ENCODE measurements at regions not wholly inside any gene's neighbourhood (a gene's known extent, or its start where the extent isn't known, plus 50 kb on each side); places are given as distances from the start of the nearest gene placed in this dataset.

DNA sequence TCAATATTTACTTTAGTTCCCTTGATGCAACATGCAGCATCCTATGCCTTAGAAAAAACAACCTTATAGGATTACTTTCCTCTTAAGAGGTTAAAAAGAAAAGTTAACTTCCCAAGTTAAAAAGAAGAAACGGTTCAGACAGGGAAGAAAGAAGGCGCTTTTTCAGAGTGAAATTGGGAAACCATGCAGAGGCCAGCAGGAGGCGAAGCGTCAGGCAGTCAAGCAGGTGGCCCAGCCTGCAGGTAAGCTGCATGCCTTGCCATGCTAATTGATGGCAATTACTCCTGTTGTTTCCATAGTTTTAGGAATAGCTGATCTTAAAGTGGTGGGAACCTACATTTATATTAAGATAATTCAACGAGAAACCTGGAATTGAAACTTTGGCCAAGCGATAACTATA, 302.6 kb upstream of the SP4 start:
- Histone ChIP-seq H3K9ac (ENCODE audit: insufficient read length, low read depth) (no peak overlapping the region), H3K9me3 (ENCODE audit: insufficient read depth, low read length) (no peaks in the 10 kb centered on the region), H3K36me3 (ENCODE audit: insufficient read depth, insufficient read length, low read length) (no peaks in the 10 kb centered on the region), H3K27me3 (ENCODE audit: insufficient read depth, insufficient read length) (no peaks in the 10 kb centered on the region), H3K4me3 (ENCODE audit: insufficient read length, low read depth) (no peak overlapping the region), H3K4me1 (ENCODE audit: insufficient read depth, insufficient read length) (peaks cover 4% of the 10 kb centered on the region)
- TF ChIP-seq ZNF274 (IDR thresholded peaks at IDR 0.05; ENCODE audit: low read depth, low read length) (no peak), SUZ12 (IDR thresholded peaks at IDR 0.05; ENCODE audit: extremely low read depth, insufficient read depth, insufficient read length) (no peak), YY1 (IDR thresholded peaks at IDR 0.05; ENCODE audit: insufficient read depth, insufficient read length) (no peak)
- no peak for DNase-seq (ENCODE audit: low read depth, low spot score)

DNA sequence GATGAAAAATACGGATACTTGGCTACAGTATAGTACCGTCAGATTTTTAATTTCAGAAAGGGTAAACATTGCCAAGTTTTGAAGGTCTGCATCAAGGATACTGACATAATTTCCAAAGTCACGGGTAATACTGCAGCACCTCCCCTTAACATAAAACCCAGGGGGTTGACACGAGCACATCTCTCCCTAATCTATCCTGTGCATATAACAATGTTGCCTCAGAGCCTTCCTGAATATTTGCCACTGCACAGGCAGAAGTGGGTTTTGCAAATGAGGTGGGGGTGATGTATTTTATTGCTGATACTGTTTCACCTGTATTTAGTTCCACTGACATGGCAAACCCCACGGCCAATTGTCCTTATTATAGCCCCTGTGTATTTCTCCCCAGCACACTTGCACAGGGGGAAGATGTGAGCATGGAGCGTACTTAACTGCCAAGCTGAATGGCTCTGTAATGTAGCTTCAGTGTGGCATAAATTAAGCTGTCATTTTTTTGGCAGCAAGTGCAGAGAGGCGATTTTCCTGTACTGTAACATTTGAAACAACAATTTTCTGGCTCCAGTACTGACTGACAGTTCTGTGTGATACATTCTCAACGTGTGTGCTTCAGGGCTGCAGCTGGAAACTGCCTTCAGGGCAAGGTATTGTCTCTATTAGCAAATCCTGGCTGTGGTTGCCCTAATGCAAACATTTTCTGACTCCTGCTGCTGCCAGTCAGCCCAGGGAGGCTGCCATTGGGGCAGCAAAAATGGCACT, 299.6 kb upstream of the SP4 start:
- DNase-seq (ENCODE audit: low read depth, low spot score), result no peak
- Histone ChIP-seq H3K27me3 (ENCODE audit: insufficient read depth, insufficient read length) (no peaks in the 10 kb centered on the region), H3K4me1 (ENCODE audit: insufficient read depth, insufficient read length) (peaks cover 4% of the 10 kb centered on the region), H3K36me3 (ENCODE audit: insufficient read depth, insufficient read length, low read length) (no peaks in the 10 kb centered on the region), H3K9me3 (ENCODE audit: insufficient read depth, low read length) (no peaks in the 10 kb centered on the region), H3K4me3 (ENCODE audit: insufficient read length, low read depth) (no peak overlapping the region), H3K9ac (ENCODE audit: insufficient read length, low read depth) (no peak overlapping the region)
- TF ChIP-seq SUZ12 (IDR thresholded peaks at IDR 0.05; ENCODE audit: extremely low read depth, insufficient read depth, insufficient read length), result no peak
- no peak for TF ChIP-seq ZNF274 (IDR thresholded peaks at IDR 0.05; ENCODE audit: low read depth, low read length)
- TF ChIP-seq YY1 (IDR thresholded peaks at IDR 0.05; ENCODE audit: insufficient read depth, insufficient read length), result no peak

- Histone ChIP-seq H3K27me3 (ENCODE audit: insufficient read depth, insufficient read length) (no peaks in the 10 kb centered on the region), H3K9me3 (ENCODE audit: insufficient read depth, low read length) (no peaks in the 10 kb centered on the region), H3K4me1 (ENCODE audit: insufficient read depth, insufficient read length) (peaks cover 4% of the 10 kb centered on the region), H3K36me3 (ENCODE audit: insufficient read depth, insufficient read length, low read length) (no peaks in the 10 kb centered on the region), H3K4me3 (ENCODE audit: insufficient read length, low read depth) (no peak overlapping the region), H3K9ac (ENCODE audit: insufficient read length, low read depth) (no peak overlapping the region)
- no peak for TF ChIP-seq YY1 (IDR thresholded peaks at IDR 0.05; ENCODE audit: insufficient read depth, insufficient read length)
- no peak for TF ChIP-seq SUZ12 (IDR thresholded peaks at IDR 0.05; ENCODE audit: extremely low read depth, insufficient read depth, insufficient read length)
- no peak for TF ChIP-seq ZNF274 (IDR thresholded peaks at IDR 0.05; ENCODE audit: low read depth, low read length)
- DNase-seq (ENCODE audit: low read depth, low spot score), result no peak
These were observed 296.0 kb upstream of the SP4 start for GRCh38 chr7:21131897-21132296.

DNA sequence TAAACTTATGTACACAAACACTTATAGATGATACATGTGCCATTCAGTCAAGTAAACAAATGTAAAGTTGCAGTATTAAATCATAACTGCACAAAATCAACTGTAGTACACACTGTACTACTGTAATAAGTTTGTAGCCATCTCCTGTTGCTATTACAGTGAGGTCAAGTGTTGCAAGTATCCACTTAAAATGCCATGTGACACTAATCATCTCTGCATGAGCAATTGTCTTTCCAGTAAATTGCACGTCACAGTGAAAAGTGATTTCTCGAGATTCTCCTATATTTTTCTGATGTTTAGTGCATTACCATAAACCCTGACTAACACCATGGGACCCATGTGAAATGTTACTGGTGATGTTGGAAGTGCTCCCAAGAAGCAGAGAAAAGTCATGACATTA, 293.3 kb upstream of the SP4 start:
- DNase-seq (ENCODE audit: low read depth, low spot score), result no peak
- no peaks in the 10 kb centered on the region for H3K4me1 ChIP-seq (ENCODE audit: insufficient read depth, insufficient read length)
- no peak overlapping the region for H3K9ac ChIP-seq (ENCODE audit: insufficient read length, low read depth)
- H3K4me3 ChIP-seq (ENCODE audit: insufficient read length, low read depth), result no peak overlapping the region
- TF ChIP-seq SUZ12 (IDR thresholded peaks at IDR 0.05; ENCODE audit: extremely low read depth, insufficient read depth, insufficient read length) (no peak), ZNF274 (IDR thresholded peaks at IDR 0.05; ENCODE audit: low read depth, low read length) (no peak), YY1 (IDR thresholded peaks at IDR 0.05; ENCODE audit: insufficient read depth, insufficient read length) (no peak)
- H3K36me3 ChIP-seq (ENCODE audit: insufficient read depth, insufficient read length, low read length), result no peaks in the 10 kb centered on the region
- no peaks in the 10 kb centered on the region for H3K9me3 ChIP-seq (ENCODE audit: insufficient read depth, low read length)
- no peaks in the 10 kb centered on the region for H3K27me3 ChIP-seq (ENCODE audit: insufficient read depth, insufficient read length)

- no peaks in the 10 kb centered on the region for H3K36me3 ChIP-seq (ENCODE audit: insufficient read depth, insufficient read length, low read length)
- no peaks in the 10 kb centered on the region for H3K27me3 ChIP-seq (ENCODE audit: insufficient read depth, insufficient read length)
- no peak overlapping the region for H3K9ac ChIP-seq (ENCODE audit: insufficient read length, low read depth)
- H3K4me3 ChIP-seq (ENCODE audit: insufficient read length, low read depth), result no peak overlapping the region
- H3K9me3 ChIP-seq (ENCODE audit: insufficient read depth, low read length), result no peaks in the 10 kb centered on the region
- DNase-seq (ENCODE audit: low read depth, low spot score), result no peak
- TF ChIP-seq ZNF274 (IDR thresholded peaks at IDR 0.05; ENCODE audit: low read depth, low read length), result no peak
- no peak for TF ChIP-seq YY1 (IDR thresholded peaks at IDR 0.05; ENCODE audit: insufficient read depth, insufficient read length)
- no peak for TF ChIP-seq SUZ12 (IDR thresholded peaks at IDR 0.05; ENCODE audit: extremely low read depth, insufficient read depth, insufficient read length)
- H3K4me1 ChIP-seq (ENCODE audit: insufficient read depth, insufficient read length), result no peaks in the 10 kb centered on the region
These were observed 292.4 kb upstream of the SP4 start for GRCh38 chr7:21135437-21135836.

- DNase-seq (ENCODE audit: low read depth, low spot score), result no peak
These were observed 290.2 kb upstream of the SP4 start for GRCh38 chr7:21137640-21138039.

DNA sequence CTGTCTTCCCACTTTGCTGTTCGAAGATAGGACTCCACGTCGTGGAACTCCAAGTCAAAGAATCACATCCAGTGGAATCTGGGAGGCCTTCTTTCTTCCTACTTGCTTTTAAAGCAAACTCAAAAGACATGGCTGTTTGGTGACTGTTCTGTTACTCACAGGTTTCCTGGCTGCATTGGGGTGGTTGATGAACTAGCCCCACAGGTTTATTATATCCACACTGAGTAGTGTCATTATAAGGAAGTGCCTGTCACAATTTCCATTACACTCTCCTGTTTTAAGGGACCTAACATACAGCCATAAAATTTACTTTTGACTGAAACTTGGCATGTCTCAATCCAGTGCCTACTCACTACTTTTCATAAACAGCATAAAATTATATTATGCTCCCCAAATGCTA, 287.3 kb upstream of the SP4 start:
- no peak for DNase-seq (ENCODE audit: low read depth, low spot score)
- H3K27me3 ChIP-seq (ENCODE audit: insufficient read depth, insufficient read length), result no peaks in the 10 kb centered on the region
- no peaks in the 10 kb centered on the region for H3K4me1 ChIP-seq (ENCODE audit: insufficient read depth, insufficient read length)
- no peaks in the 10 kb centered on the region for H3K36me3 ChIP-seq (ENCODE audit: insufficient read depth, insufficient read length, low read length)
- H3K4me3 ChIP-seq (ENCODE audit: insufficient read length, low read depth), result no peak overlapping the region
- TF ChIP-seq SUZ12 (IDR thresholded peaks at IDR 0.05; ENCODE audit: extremely low read depth, insufficient read depth, insufficient read length), result no peak
- no peak for TF ChIP-seq ZNF274 (IDR thresholded peaks at IDR 0.05; ENCODE audit: low read depth, low read length)
- TF ChIP-seq YY1 (IDR thresholded peaks at IDR 0.05; ENCODE audit: insufficient read depth, insufficient read length), result no peak
- no peak overlapping the region for H3K9ac ChIP-seq (ENCODE audit: insufficient read length, low read depth)
- H3K9me3 ChIP-seq (ENCODE audit: insufficient read depth, low read length), result no peaks in the 10 kb centered on the region

More at GRCh38 chr7:21137640-21138039, 290.2 kb upstream of the SP4 start:
- Histone ChIP-seq H3K27me3 (ENCODE audit: insufficient read depth, insufficient read length) (no peaks in the 10 kb centered on the region), H3K36me3 (ENCODE audit: insufficient read depth, insufficient read length, low read length) (no peaks in the 10 kb centered on the region), H3K9me3 (ENCODE audit: insufficient read depth, low read length) (no peaks in the 10 kb centered on the region), H3K4me1 (ENCODE audit: insufficient read depth, insufficient read length) (no peaks in the 10 kb centered on the region), H3K9ac (ENCODE audit: insufficient read length, low read depth) (no peak overlapping the region), H3K4me3 (ENCODE audit: insufficient read length, low read depth) (no peak overlapping the region)
- TF ChIP-seq ZNF274 (IDR thresholded peaks at IDR 0.05; ENCODE audit: low read depth, low read length), result no peak
